Ovary (tissue), 7 donors: ENCODE measurements at regions not wholly inside any gene's neighbourhood (a gene's known extent, or its start where the extent isn't known, plus 50 kb on each side); places are given as distances from the start of the nearest gene placed in this dataset.

Experiments used
- DNase-seq, 5 donors: peaks; one replicate each; pipeline ENCODE4 v3.0.0-alpha.2; 2019 to 2020
- H3K27ac ChIP-seq, 2 donors: fragments of 200-600 bp; one replicate each; pipeline versions ENCODE4 v1.5.1 to v1.8.0; 2019 to 2022
- H3K27me3 ChIP-seq: fragments of 200-600 bp; one replicate; pipeline ENCODE4 v1.8.0; 2022
- H3K36me3 ChIP-seq: fragments of 200-600 bp; sonication (generic); one replicate; pipeline ENCODE4 v1.5.1; 2019
- H3K4me1 ChIP-seq: one replicate; pipeline ENCODE4 v1.8.1; 2013; ENCODE audit warnings: mild to moderate bottlenecking, moderate library complexity; ENCODE audit not compliant: insufficient read depth
- H3K4me3 ChIP-seq: fragments of 200-600 bp; sonication (generic); one replicate; pipeline ENCODE4 v1.5.1; 2017
- H3K9me3 ChIP-seq, 2 donors: fragments of 200-600 bp in 1 of 2; sonication (generic) in 1 of 2; one replicate each; pipeline versions ENCODE4 v1.5.1 to v1.8.1; 2013 to 2019; ENCODE audit warnings: mild to moderate bottlenecking in 1 of 2, moderate library complexity in 1 of 2
- CTCF ChIP-seq, 3 donors: fragments of 450-650 bp in 2 of 3; fragments of 200-600 bp in 1 of 3; IDR thresholded peaks; one replicate each; pipeline versions ENCODE4 v1.5.1 to v1.8.0; 2016 to 2022; ENCODE audit warnings: antibody characterized with exemption in 3 of 3, mild to moderate bottlenecking in 1 of 3
- EP300 ChIP-seq: sonication (generic); formaldehyde crosslinking; IDR thresholded peaks from one replicate; pipeline ENCODE4 v1.6.1; 2017; ENCODE audit warnings: antibody characterized with exemption
- POLR2A ChIP-seq: fragments of 450-650 bp; IDR thresholded peaks from one replicate; pipeline ENCODE4 v1.6.1; 2017; ENCODE audit warnings: antibody characterized with exemption, mild to moderate bottlenecking, moderate library complexity
- WGBS, 3 donors: extraction: QIAGEN DNeasy Blood & Tissue Kit in 1 of 3; methylation state at CpG; one replicate each; pipeline versions ENCODE4 v1.1.5 to v1.1.7; 2013 to 2017; 5-methylcytosine and 5-hydroxymethylcytosine counted together
- intact Hi-C, 4 donors: fragments of 100-400 bp; cut with DNase I; formaldehyde crosslinking; loops; one replicate each; pipeline versions ENCODE4 v1.11.0 to v1.15.1; 2022 to 2023
- donor health status: DM: no; HTN: no; CAD: no; lungs with moderate emphysema.
- donor health status: DM: no; HTN: no; CAD: no.
- donor health status: Bipolar disorder and iron deficiency.
- donor health status: DM: no; HTN: no; CAD: no.
- donor health status: DM: yes; HTN: yes; CAD: no.

- Histone ChIP-seq H3K27ac (no peak overlapping the region), H3K4me1 (no peaks in the 10 kb centered on the region), H3K27me3 (no peaks in the 10 kb centered on the region), H3K9me3 (no peaks in the 10 kb centered on the region), H3K36me3 (no peaks in the 10 kb centered on the region), H3K4me3 (no peak overlapping the region)
- intact Hi-C loops = no loop called here
- TF ChIP-seq POLR2A (no peak), CTCF (IDR thresholded peaks at IDR 0.05) (no peak), EP300 (no peak)
- WGBS, 3 donors = 48 to 61% (median 51%) methylated on average over 3 of the region's 3 CpGs
- DNase-seq = no peak
These were observed 970.2 kb upstream of the TYRP1 start for GRCh38 chr9:11722957-11723356.

GRCh38 chr9:11726659-11727058 lies 966.5 kb upstream of the TYRP1 start:
- H3K4me1 ChIP-seq = no peaks in the 10 kb centered on the region
- TF ChIP-seq EP300 = no peak
- no peak for TF ChIP-seq POLR2A
- TF ChIP-seq CTCF (IDR thresholded peaks at IDR 0.05) = no peak
- H3K4me3 ChIP-seq = no peak overlapping the region
- no peaks in the 10 kb centered on the region for H3K9me3 ChIP-seq
- WGBS, 3 donors = 49 to 70% (median 69%) methylated on average over 1 of the region's 1 CpG
- H3K36me3 ChIP-seq = no peaks in the 10 kb centered on the region
- intact Hi-C loops = no loop called here
- no peak for DNase-seq
- no peak overlapping the region for H3K27ac ChIP-seq
- H3K27me3 ChIP-seq = no peaks in the 10 kb centered on the region

- H3K36me3 ChIP-seq = no peaks in the 10 kb centered on the region
- no peaks in the 10 kb centered on the region for H3K27me3 ChIP-seq
- H3K4me3 ChIP-seq = no peak overlapping the region
- no peaks in the 10 kb centered on the region for H3K4me1 ChIP-seq
- TF ChIP-seq EP300 = no peak
- H3K9me3 ChIP-seq = no peaks in the 10 kb centered on the region
- 72 to 91% (median 73%) methylated on average over 1 of the region's 1 CpG for WGBS, 3 donors
- DNase-seq = no peak
- no peak overlapping the region for H3K27ac ChIP-seq
- intact Hi-C loops = loop anchor here in 1 of 4 donors (10.0 kb wide), 1 partner anchor 409 kb away; no protein-coding TSS in a partner anchor
These were observed 957.8 kb upstream of the TYRP1 start for GRCh38 chr9:11735391-11735790.

GRCh38 chr9:11742471-11742870 lies 950.7 kb upstream of the TYRP1 start:
- WGBS, 3 donors = 84 to 89% (median 87%) methylated on average over 1 of the region's 1 CpG
- intact Hi-C loops = no loop called here
- no peak overlapping the region for H3K4me3 ChIP-seq
- no peak overlapping the region for H3K27ac ChIP-seq
- H3K4me1 ChIP-seq = no peaks in the 10 kb centered on the region
- no peaks in the 10 kb centered on the region for H3K36me3 ChIP-seq
- H3K27me3 ChIP-seq = no peaks in the 10 kb centered on the region
- no peaks in the 10 kb centered on the region for H3K9me3 ChIP-seq
- DNase-seq = no peak
- TF ChIP-seq CTCF (IDR thresholded peaks at IDR 0.05) = no peak
- TF ChIP-seq POLR2A = no peak
- no peak for TF ChIP-seq EP300

GRCh38 chr9:11743356-11743755 lies 949.8 kb upstream of the TYRP1 start:
- Histone ChIP-seq H3K4me1 (no peaks in the 10 kb centered on the region), H3K36me3 (no peaks in the 10 kb centered on the region), H3K27ac (no peak overlapping the region), H3K4me3 (no peak overlapping the region), H3K9me3 (no peaks in the 10 kb centered on the region), H3K27me3 (no peaks in the 10 kb centered on the region)
- no peak for DNase-seq
- 91 to 94% (median 92%) methylated on average over 2 of the region's 2 CpGs for WGBS, 3 donors
- TF ChIP-seq EP300 = no peak
- no peak for TF ChIP-seq POLR2A
- no peak for TF ChIP-seq CTCF (IDR thresholded peaks at IDR 0.05)
- intact Hi-C loops = no loop called here
